H1 (cell line): ENCODE measurements at regions not wholly inside any gene's neighbourhood (a gene's known extent, or its start where the extent isn't known, plus 50 kb on each side); places are given as distances from the start of the nearest gene placed in this dataset.
A peak's percentile ranks its signal among the peaks of the same experiment; 100 is the strongest.

Experiments used
- CTCF ChIA-PET: fragments of 300-600 bp; sonication (Branson Sonifier 250); formaldehyde crosslinking; loops from one replicate; lab custom pipeline; 2021; ENCODE audit not compliant: partially characterized antibody; lab: Charles Lee
- POLR2A ChIA-PET: fragments of 300-600 bp; sonication (Branson Sonifier 250); formaldehyde crosslinking; loops from one replicate; lab custom pipeline; 2021; ENCODE audit warnings: inconsistent platforms; ENCODE audit not compliant: partially characterized antibody; lab: Charles Lee
- DNase-seq, 2 experiments: peaks; one replicate each; pipeline versions ENCODE4 v3.0.0 to v3.0.0-alpha.2; 2010 to 2022; ENCODE audit warnings: low spot score in 2 of 2, low read depth in 1 of 2, mixed read lengths in 1 of 2
- FAIRE-seq: peaks from 2 replicates; lab custom pipeline; 2011; peaks lifted over from hg19 to GRCh38; lab: Jason Lieb, UNC
- H2AFZ ChIP-seq: 2 replicates; pipeline ENCODE4 v1.8.1; 2012; ENCODE audit warnings: low read length, inconsistent platforms
- H2AK5ac ChIP-seq: 2 replicates; pipeline ENCODE4 v1.6.1; 2013; ENCODE audit warnings: low read depth, low read length
- H2BK120ac ChIP-seq: replicated peaks from 2 replicates; pipeline ENCODE3; 2013; ENCODE audit warnings: low read depth, low read length, inconsistent platforms
- H2BK12ac ChIP-seq: 2 replicates; pipeline ENCODE4 v1.6.1; 2013; ENCODE audit warnings: low read depth, low read length
- H2BK15ac ChIP-seq: 2 replicates; pipeline ENCODE4 v1.6.1; 2013; ENCODE audit warnings: low read length
- H2BK20ac ChIP-seq: 2 replicates; pipeline ENCODE4 v1.6.1; 2013; ENCODE audit warnings: low read length
- H2BK5ac ChIP-seq: 2 replicates; pipeline ENCODE4 v1.6.1; 2013; ENCODE audit warnings: low read depth, low read length
- H3K14ac ChIP-seq: 2 replicates; pipeline ENCODE4 v1.6.1; 2013; ENCODE audit warnings: inconsistent platforms; ENCODE audit not compliant: insufficient read length
- H3K18ac ChIP-seq: 2 replicates; pipeline ENCODE4 v1.6.1; 2013; ENCODE audit warnings: low read length; ENCODE audit errors: extremely low read depth
- H3K23ac ChIP-seq: 2 replicates; pipeline ENCODE4 v1.6.1; 2013; ENCODE audit warnings: inconsistent platforms; ENCODE audit not compliant: insufficient read length
- H3K23me2 ChIP-seq: 2 replicates; pipeline ENCODE4 v1.6.1; 2013; ENCODE audit warnings: low read depth, low read length
- H3K27ac ChIP-seq: 2 replicates; pipeline ENCODE4 v1.6.1; 2011; ENCODE audit warnings: low read depth, low read length, inconsistent platforms
- H3K27me3 ChIP-seq, 4 experiments: replicated peaks in 1 of 4; 1 replicate in 1 of 4; 2 replicates in 3 of 4; pipeline versions ENCODE4 v1.6.1 to v1.8.1; 2011 to 2013; ENCODE audit warnings: low read length in 3 of 4, mild to moderate bottlenecking in 3 of 4, inconsistent platforms in 2 of 4, mixed read lengths in 2 of 4, moderate library complexity in 1 of 4; ENCODE audit not compliant: control insufficient read depth in 3 of 4, insufficient read depth in 3 of 4; ENCODE audit errors: extremely low read depth in 1 of 4
- H3K36me3 ChIP-seq, 4 experiments: 2 replicates each; pipeline versions ENCODE4 v1.6.1 to v1.8.1; 2011 to 2013; ENCODE audit warnings: mild to moderate bottlenecking in 4 of 4, low read length in 3 of 4, moderate library complexity in 2 of 4, control low read depth in 1 of 4, inconsistent platforms in 1 of 4; ENCODE audit not compliant: insufficient read depth in 4 of 4, control insufficient read depth in 2 of 4
- H3K4ac ChIP-seq: replicated peaks from 2 replicates; pipeline ENCODE3; 2013; ENCODE audit warnings: low read length, low read depth, mixed read lengths, inconsistent platforms; ENCODE audit not compliant: insufficient read length
- H3K4me1 ChIP-seq, 4 experiments: replicated peaks in 1 of 4; 1 replicate in 1 of 4; 2 replicates in 3 of 4; pipeline versions ENCODE4 v1.6.1 to v1.8.1; 2011 to 2013; ENCODE audit warnings: low read length in 3 of 4, inconsistent platforms in 2 of 4, mixed read lengths in 1 of 4; ENCODE audit not compliant: insufficient read depth in 4 of 4, control insufficient read depth in 3 of 4
- H3K4me2 ChIP-seq, 2 experiments: 2 replicates each; pipeline versions ENCODE4 v1.6.1 to v1.8.1; 2011 to 2013; ENCODE audit warnings: low read depth in 2 of 2, low read length in 2 of 2, control low read depth in 1 of 2, inconsistent platforms in 1 of 2, mild to moderate bottlenecking in 1 of 2; ENCODE audit not compliant: insufficient read depth in 1 of 2
- H3K4me3 ChIP-seq, 4 experiments: fragments of 200-600, 300-600 bp in 1 of 4; sonication (generic), shearing (Covaris generic), sonication (Bioruptor Twin) in 1 of 4; 2 replicates each; pipeline versions ENCODE4 v1.5.1 to v1.8.1; 2011 to 2016; ENCODE audit warnings: low read length in 4 of 4, low read depth in 3 of 4, control low read depth in 2 of 4, inconsistent platforms in 2 of 4, mild to moderate bottlenecking in 2 of 4, mixed read lengths in 1 of 4, moderate library complexity in 1 of 4; ENCODE audit not compliant: insufficient read depth in 2 of 4; ENCODE audit errors: extremely low read depth in 1 of 4
- H3K56ac ChIP-seq: replicated peaks from 2 replicates; pipeline ENCODE3; 2013; ENCODE audit warnings: low read depth, mild to moderate bottlenecking, mixed read lengths, low read length, inconsistent platforms; ENCODE audit not compliant: insufficient read length
- H3K79me1 ChIP-seq: 2 replicates; pipeline ENCODE4 v1.6.1; 2013; ENCODE audit warnings: low read depth, low read length, control low read depth
- H3K79me2 ChIP-seq, 2 experiments: 2 replicates each; pipeline versions ENCODE4 v1.6.1 to v1.8.1; 2012 to 2013; ENCODE audit warnings: low read length in 2 of 2, mild to moderate bottlenecking in 2 of 2, inconsistent platforms in 1 of 2; ENCODE audit not compliant: insufficient read depth in 2 of 2, control insufficient read depth in 1 of 2
- H3K9ac ChIP-seq, 4 experiments: replicated peaks in 1 of 4; 1 replicate in 1 of 4; 2 replicates in 3 of 4; pipeline versions ENCODE4 v1.6.1 to v1.8.1; 2011 to 2013; ENCODE audit warnings: low read depth in 3 of 4, low read length in 3 of 4, control low read depth in 2 of 4, mild to moderate bottlenecking in 2 of 4, moderate library complexity in 2 of 4, inconsistent platforms in 1 of 4; ENCODE audit errors: extremely low read depth in 1 of 4
- H3K9me3 ChIP-seq, 2 experiments: 2 replicates each; pipeline versions ENCODE4 v1.6.1 to v1.8.1; 2012 to 2013; ENCODE audit warnings: mild to moderate bottlenecking in 2 of 2, moderate library complexity in 2 of 2, control low read depth in 1 of 2, inconsistent platforms in 1 of 2, low read depth in 1 of 2, low read length in 1 of 2, mixed read lengths in 1 of 2; ENCODE audit not compliant: insufficient read depth in 2 of 2
- H4K20me1 ChIP-seq, 2 experiments: replicated peaks in 1 of 2; 2 replicates each; pipeline versions ENCODE3 to v1.8.1; 2011 to 2013; ENCODE audit warnings: inconsistent platforms in 2 of 2, low read length in 2 of 2, mild to moderate bottlenecking in 1 of 2; ENCODE audit not compliant: insufficient read depth in 2 of 2, control insufficient read depth in 1 of 2
- H4K5ac ChIP-seq: 2 replicates; pipeline ENCODE4 v1.6.1; 2013; ENCODE audit warnings: low read length, low read depth, mixed read lengths, inconsistent platforms; ENCODE audit not compliant: insufficient read length
- H4K8ac ChIP-seq: 2 replicates; pipeline ENCODE4 v1.8.0; 2013; ENCODE audit warnings: mild to moderate bottlenecking, moderate library complexity, low read length, inconsistent platforms; ENCODE audit not compliant: insufficient read depth; ENCODE audit errors: extremely low read depth
- H4K91ac ChIP-seq: replicated peaks from 2 replicates; pipeline ENCODE3; 2013; ENCODE audit warnings: low read length, mixed read lengths, inconsistent platforms; ENCODE audit not compliant: insufficient read length
- CBX8 ChIP-seq: fragments of 300-800, 300-1000 bp; sonication (generic); IDR thresholded peaks from 2 replicates; pipeline ENCODE4 v1.7.1; 2016; ENCODE audit warnings: low read depth, low read length, borderline replicate concordance
- KDM4A ChIP-seq: IDR thresholded peaks from one replicate; pipeline ENCODE4 v1.7.1; 2012; ENCODE audit warnings: low read depth, mild to moderate bottlenecking, moderate library complexity, low read length, inconsistent platforms; ENCODE audit not compliant: severe bottlenecking
- TAF1 ChIP-seq: IDR thresholded peaks from 2 replicates; pipeline ENCODE4 v1.6.1; 2011; ENCODE audit warnings: mild to moderate bottlenecking, low read depth, low read length
- WGBS, 2 experiments: shearing (Covaris generic) in 1 of 2; methylation state at CpG; one replicate each; pipeline versions ENCODE4 v1.1.6 to v1.1.7; 2013 to 2015; ENCODE audit warnings: low lambda C conversion rate in 2 of 2, mixed read lengths in 2 of 2, inconsistent platforms in 1 of 2, low coverage in 1 of 2, missing lambda C conversion rate in 1 of 2; ENCODE audit not compliant: insufficient replicate concordance in 2 of 2, insufficient coverage in 1 of 2, insufficient read length in 1 of 2; ENCODE audit errors: extremely low coverage in 1 of 2, missing lambda C conversion rate in 1 of 2; 5-methylcytosine and 5-hydroxymethylcytosine counted together

GRCh38 chr5:129395247-129395646 lies 64.9 kb upstream of the ADAMTS19 start:
- CTCF ChIA-PET, result interaction anchor here (0.9 to 1.3 kb wide), 5 partner anchors 15 to 373 kb away, joined by 3 to 6 read pairs (median 3); no protein-coding TSS in a partner anchor
- Histone ChIP-seq H2BK20ac (no peak overlapping the region), H3K4ac (no peak overlapping the region), H4K91ac (no peak overlapping the region), H3K14ac (no peak overlapping the region)
- TF ChIP-seq CBX8 (no peak), TAF1 (no peak), KDM4A (no peak)
- TF ChIP-seq, all 59 proteins: peak for 0
- Histone ChIP-seq H2BK12ac (no peak overlapping the region), H3K79me1 (no peaks in the 10 kb centered on the region), H3K23me2 (no peaks in the 10 kb centered on the region), H3K56ac (no peak overlapping the region), H3K79me2 (no peaks in the 10 kb centered on the region), H3K4me2 (peak overlapping the region; percentile 23 to 36; a peak in 1 of 4 replicates), H4K5ac (peak overlapping the region; percentile 73), H3K36me3 (no peaks in the 10 kb centered on the region), H2BK120ac (no peak overlapping the region), H2BK5ac (no peak overlapping the region; the same call in 1 of the 2 replicates), H3K4me3 (no peak overlapping the region; a peak in 1 of 8 replicates), H2BK15ac (no peak overlapping the region), H3K9ac (no peak overlapping the region), H3K23ac (no peak overlapping the region), H3K9me3 (peaks cover 0 to 5% of the 10 kb centered on the region in 2 experiments; a peak in 1 of 4 replicates), H3K27ac (no peak overlapping the region), H3K18ac (no peak overlapping the region; the same call in 1 of the 2 replicates), H4K8ac (no peak overlapping the region; the same call in 1 of the 2 replicates), H2AFZ (no peak overlapping the region), H3K27me3 (no peaks in the 10 kb centered on the region), H3K4me1 (peaks cover 3 to 22% (median 13%) of the 10 kb centered on the region in 4 experiments; a peak in 6 of 7 replicates), H2AK5ac (no peak overlapping the region), H4K20me1 (no peaks in the 10 kb centered on the region)
- 80% methylated on average over 5 of the region's 5 CpGs; no CpG with 5 or more reads in 1 of the 2 experiments for WGBS, 2 experiments
- no peak for DNase-seq
- POLR2A ChIA-PET, result interaction anchor here (5.3 kb wide), 1 partner anchor 65 kb away, joined by 33 read pairs; the partner anchor contains the start of gene ADAMTS19
- no peak for FAIRE-seq
